ENCODE measurements at regions not wholly inside any gene's neighbourhood (a gene's known extent, or its start where the extent isn't known, plus 50 kb on each side); places are given as distances from the start of the nearest gene placed in this dataset.
"Not testable (repeated sequence)": the region's sequence is repeated elsewhere in the genome, so short reads cannot be mapped to it uniquely, and the experiment has no call there.

GRCh38 chr4:100042711-100043110, 92.6 kb upstream of the H2AZ1 start:
- Mint-ChIP-seq H3K27me3 (peaks cover 0 to 3% of the 10 kb centered on the region in 2 donors), H3K4me3 (no peak overlapping the region), H3K9me3 (peaks cover 5% of the 10 kb centered on the region), H3K27ac (no peak overlapping the region), H3K4me1 (ENCODE audit: low read depth in 2 of 2) (no peaks in the 10 kb centered on the region), H3K36me3 (no peaks in the 10 kb centered on the region)
- no peak for DNase-seq (ENCODE audit: low spot score)
- ATAC-seq: no peak

GRCh38 chr4:100042235-100042634, 92.2 kb upstream of the H2AZ1 start:
- ATAC-seq (peak in 1 of 2 donors; percentile 15), DNase-seq (ENCODE audit: low spot score) (no peak)
- no peak overlapping the region for H3K27ac Mint-ChIP-seq
- H3K36me3 Mint-ChIP-seq: no peaks in the 10 kb centered on the region
- no peaks in the 10 kb centered on the region for H3K4me1 Mint-ChIP-seq (ENCODE audit: low read depth in 2 of 2)
- peaks cover 5% of the 10 kb centered on the region for H3K9me3 Mint-ChIP-seq
- no peak overlapping the region for H3K4me3 Mint-ChIP-seq
- peaks cover 0 to 3% of the 10 kb centered on the region in 2 donors for H3K27me3 Mint-ChIP-seq

DNA sequence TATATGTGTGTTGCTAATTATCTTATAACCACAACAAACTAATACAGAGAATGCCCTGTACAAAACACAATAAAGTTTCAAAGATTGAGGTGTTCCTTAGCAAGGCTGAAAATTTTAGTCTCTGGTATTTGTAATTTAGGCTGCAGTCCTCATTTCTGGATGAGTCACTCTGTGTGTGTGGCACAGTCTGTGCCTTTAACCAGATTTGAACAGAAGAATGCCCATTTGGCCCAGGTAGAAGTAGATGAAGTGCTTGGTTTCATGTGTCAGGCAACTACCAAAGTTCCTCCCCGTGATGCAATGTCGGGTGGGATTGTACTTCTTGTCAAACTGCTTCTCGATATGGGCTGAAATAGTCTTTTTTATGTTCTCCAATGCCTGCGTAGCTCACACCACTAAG, 91.6 kb upstream of the H2AZ1 start:
- no peak for ATAC-seq
- DNase-seq (ENCODE audit: low spot score): no peak
- Mint-ChIP-seq H3K4me1 (ENCODE audit: low read depth in 2 of 2) (no peaks in the 10 kb centered on the region), H3K4me3 (no peak overlapping the region), H3K27me3 (peaks cover 0 to 3% of the 10 kb centered on the region in 2 donors), H3K36me3 (no peaks in the 10 kb centered on the region), H3K9me3 (peaks cover 7% of the 10 kb centered on the region), H3K27ac (no peak overlapping the region)

- Mint-ChIP-seq H3K27me3 (peaks cover 0 to 4% of the 10 kb centered on the region in 2 donors), H3K4me3 (no peak overlapping the region), H3K9me3 (peaks cover 4% of the 10 kb centered on the region), H3K36me3 (no peaks in the 10 kb centered on the region), H3K4me1 (ENCODE audit: low read depth in 2 of 2) (no peaks in the 10 kb centered on the region), H3K27ac (no peak overlapping the region)
- DNase-seq (ENCODE audit: low spot score): no peak
- no peak for ATAC-seq
Observed at GRCh38 chr4:100034023-100034664, 84.1 kb upstream of the H2AZ1 start.

DNA sequence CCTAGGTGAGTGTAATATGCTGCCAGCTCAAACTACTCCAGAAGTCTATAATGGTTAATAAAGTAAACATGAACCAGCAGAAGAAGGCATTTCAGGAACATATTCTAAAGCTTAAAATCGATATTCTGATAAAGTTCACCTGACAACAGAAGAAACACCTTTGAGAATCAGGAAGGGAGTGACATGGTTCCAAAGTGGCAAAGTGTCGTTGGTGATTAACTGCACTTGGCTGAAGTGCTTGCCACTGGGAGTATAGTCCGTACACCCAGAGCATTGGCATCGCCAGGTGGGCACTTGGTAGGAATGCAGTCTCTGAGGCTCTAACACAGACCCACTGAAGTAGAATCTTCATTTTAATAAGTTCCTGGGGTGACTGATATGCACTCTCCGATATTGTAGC, 76.0 kb upstream of the H2AZ1 start:
- DNase-seq (ENCODE audit: low spot score): no peak
- H3K9me3 Mint-ChIP-seq: no peaks in the 10 kb centered on the region
- no peak overlapping the region for H3K27ac Mint-ChIP-seq
- no peak overlapping the region for H3K4me3 Mint-ChIP-seq
- peaks cover 19 to 20% of the 10 kb centered on the region in 2 donors for H3K27me3 Mint-ChIP-seq
- no peaks in the 10 kb centered on the region for H3K4me1 Mint-ChIP-seq (ENCODE audit: low read depth in 2 of 2)
- no peaks in the 10 kb centered on the region for H3K36me3 Mint-ChIP-seq
- ATAC-seq: no peak

GRCh38 chr4:100023800-100024199, 73.7 kb upstream of the H2AZ1 start:
- Mint-ChIP-seq H3K4me1 (ENCODE audit: low read depth in 2 of 2) (no peaks in the 10 kb centered on the region), H3K36me3 (no peaks in the 10 kb centered on the region), H3K27ac (no peak overlapping the region), H3K4me3 (no peak overlapping the region), H3K27me3 (peaks cover 24 to 27% of the 10 kb centered on the region in 2 donors), H3K9me3 (no peaks in the 10 kb centered on the region)
- ATAC-seq (no peak), DNase-seq (ENCODE audit: low spot score) (no peak)

GRCh38 chr4:100022792-100023222, 72.7 kb upstream of the H2AZ1 start:
- Mint-ChIP-seq H3K36me3 (no peaks in the 10 kb centered on the region), H3K4me1 (ENCODE audit: low read depth in 2 of 2) (no peaks in the 10 kb centered on the region), H3K9me3 (no peaks in the 10 kb centered on the region), H3K27me3 (peaks cover 30 to 36% of the 10 kb centered on the region in 2 donors), H3K4me3 (no peak overlapping the region), H3K27ac (no peak overlapping the region)
- ATAC-seq: no peak
- no peak for DNase-seq (ENCODE audit: low spot score)

DNA sequence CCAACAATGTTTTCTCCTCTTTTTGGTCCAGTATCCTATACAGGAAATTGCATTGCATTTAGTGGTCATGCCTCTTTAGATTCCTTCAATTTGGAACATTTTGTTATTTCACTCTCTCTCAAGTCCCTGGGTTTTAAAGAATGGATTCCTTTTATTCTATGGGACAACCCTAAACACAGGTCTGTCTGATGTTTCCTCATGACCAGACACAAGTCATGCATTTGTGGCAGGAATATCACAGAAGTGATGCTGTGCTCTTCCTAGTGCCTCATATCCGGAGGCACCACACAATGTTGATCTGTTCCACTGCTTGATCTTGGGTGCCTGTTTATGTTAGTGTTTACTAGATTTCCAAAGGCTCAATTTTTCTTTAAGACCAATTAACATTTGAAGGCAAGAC, 69.7 kb upstream of the H2AZ1 start:
- peaks cover 33 to 37% of the 10 kb centered on the region in 2 donors for H3K27me3 Mint-ChIP-seq
- no peaks in the 10 kb centered on the region for H3K9me3 Mint-ChIP-seq
- no peak overlapping the region for H3K4me3 Mint-ChIP-seq
- DNase-seq (ENCODE audit: low spot score): no peak
- H3K4me1 Mint-ChIP-seq (ENCODE audit: low read depth in 2 of 2): no peaks in the 10 kb centered on the region
- H3K36me3 Mint-ChIP-seq: no peaks in the 10 kb centered on the region
- ATAC-seq: no peak
- H3K27ac Mint-ChIP-seq: no peak overlapping the region

- no peaks in the 10 kb centered on the region for H3K36me3 Mint-ChIP-seq
- no peak for DNase-seq (ENCODE audit: low spot score)
- H3K4me1 Mint-ChIP-seq (ENCODE audit: low read depth in 2 of 2): no peaks in the 10 kb centered on the region
- no peak overlapping the region for H3K4me3 Mint-ChIP-seq
- no peak overlapping the region for H3K27ac Mint-ChIP-seq
- H3K9me3 Mint-ChIP-seq: no peaks in the 10 kb centered on the region
- ATAC-seq: peak in 1 of 2 donors; percentile 53
- H3K27me3 Mint-ChIP-seq: peaks cover 21 to 33% of the 10 kb centered on the region in 2 donors
Observed at GRCh38 chr4:100017637-100018310, 67.7 kb upstream of the H2AZ1 start.

DNA sequence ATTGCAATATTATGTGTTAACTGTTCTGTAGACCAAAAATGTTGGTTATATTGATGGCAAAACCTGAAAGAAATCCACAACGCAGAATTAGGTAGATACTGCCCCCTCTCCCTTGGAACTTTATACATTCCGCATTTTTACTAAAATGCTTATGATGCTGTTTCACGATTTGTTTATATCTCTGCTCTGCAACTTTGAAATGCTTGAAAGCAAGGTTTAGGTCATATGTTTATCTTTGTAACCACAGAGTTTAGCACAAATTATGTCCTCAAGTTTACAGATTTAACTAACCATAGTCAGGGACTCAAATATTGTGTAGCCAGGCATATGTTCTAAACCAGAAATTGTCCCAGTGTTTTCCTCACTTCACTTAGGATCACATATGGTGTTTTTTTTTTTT, 66.1 kb upstream of the H2AZ1 start:
- Mint-ChIP-seq H3K4me1 (ENCODE audit: low read depth in 2 of 2) (no peaks in the 10 kb centered on the region), H3K9me3 (no peaks in the 10 kb centered on the region), H3K27ac (no peak overlapping the region), H3K27me3 (peaks cover 14 to 19% of the 10 kb centered on the region in 2 donors), H3K4me3 (no peak overlapping the region), H3K36me3 (no peaks in the 10 kb centered on the region)
- no peak for ATAC-seq
- no peak for DNase-seq (ENCODE audit: low spot score)

GRCh38 chr4:100014616-100015015, 64.5 kb upstream of the H2AZ1 start:
- Mint-ChIP-seq H3K27ac (no peak overlapping the region), H3K27me3 (peaks cover 11 to 14% of the 10 kb centered on the region in 2 donors), H3K36me3 (no peaks in the 10 kb centered on the region), H3K9me3 (no peaks in the 10 kb centered on the region), H3K4me1 (ENCODE audit: low read depth in 2 of 2) (no peaks in the 10 kb centered on the region), H3K4me3 (no peak overlapping the region)
- ATAC-seq (no peak), DNase-seq (ENCODE audit: low spot score) (no peak)

DNA sequence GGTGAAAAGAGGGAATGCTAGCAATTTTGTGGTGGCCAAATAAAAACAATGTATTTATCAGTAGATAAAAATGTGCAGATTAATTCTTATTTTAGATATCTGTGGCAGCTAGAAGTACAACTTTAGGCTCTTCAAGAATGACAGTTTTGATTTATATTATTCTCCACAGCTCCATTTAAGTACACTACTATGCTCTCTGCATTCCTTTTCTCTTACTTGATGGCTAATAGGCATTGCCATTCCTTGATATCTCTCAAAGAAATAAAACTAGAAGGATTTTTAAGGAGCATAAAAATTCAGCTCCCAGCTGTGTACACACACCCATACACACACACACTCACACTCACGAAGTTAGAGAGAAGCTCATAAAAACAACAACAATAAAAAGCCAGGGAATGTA, 59.4 kb upstream of the H2AZ1 start:
- no peaks in the 10 kb centered on the region for H3K4me1 Mint-ChIP-seq (ENCODE audit: low read depth in 2 of 2)

DNA sequence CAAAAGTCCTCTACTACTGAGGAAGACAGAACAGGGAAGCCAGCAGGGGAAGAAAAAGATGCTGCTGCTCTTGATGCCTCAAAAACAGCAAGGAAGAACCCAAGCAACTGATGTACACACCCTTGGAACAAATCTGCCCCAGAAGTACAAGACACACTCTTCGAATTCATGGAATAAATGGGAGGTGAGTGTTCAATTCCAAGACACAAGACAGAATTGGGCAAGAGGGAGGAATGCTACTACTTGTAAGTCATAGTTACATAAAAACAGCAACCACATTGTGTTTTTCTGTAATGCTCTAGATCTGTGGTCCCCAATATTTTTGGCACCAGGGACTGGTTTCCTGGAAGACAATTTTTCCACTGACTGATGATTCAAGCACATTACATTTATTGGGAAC, 58.0 kb upstream of the H2AZ1 start:
- H3K36me3 Mint-ChIP-seq: no peaks in the 10 kb centered on the region
- no peak overlapping the region for H3K27ac Mint-ChIP-seq
- no peak for DNase-seq (ENCODE audit: low spot score)

More for the DNA sequence above, 59.4 kb upstream of the H2AZ1 start:
- H3K4me3 Mint-ChIP-seq: no peak overlapping the region
- no peak overlapping the region for H3K27ac Mint-ChIP-seq
- peaks cover 5 to 11% of the 10 kb centered on the region in 2 donors for H3K27me3 Mint-ChIP-seq
- ATAC-seq (no peak), DNase-seq (ENCODE audit: low spot score) (no peak)
- H3K9me3 Mint-ChIP-seq: no peaks in the 10 kb centered on the region
- H3K36me3 Mint-ChIP-seq: no peaks in the 10 kb centered on the region

DNA sequence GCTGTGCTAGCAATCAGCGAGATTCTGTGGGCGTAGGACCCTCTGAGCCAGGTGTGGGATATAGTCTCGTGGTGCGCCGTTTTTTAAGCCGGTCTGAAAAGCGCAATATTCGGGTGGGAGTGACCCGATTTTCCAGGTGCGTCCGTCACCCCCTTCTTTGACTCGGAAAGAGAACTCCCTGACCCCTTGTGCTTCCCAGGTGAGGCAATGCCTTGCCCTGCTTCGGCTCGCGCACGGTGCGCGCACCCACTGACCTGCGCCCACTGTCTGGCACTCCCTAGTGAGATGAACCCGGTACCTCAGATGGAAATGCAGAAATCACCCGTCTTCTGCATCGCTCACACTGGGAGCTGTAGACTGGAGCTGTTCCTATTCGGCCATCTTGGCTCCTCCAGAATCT, 56.1 kb upstream of the H2AZ1 start:
- H3K4me1 Mint-ChIP-seq (ENCODE audit: low read depth in 2 of 2); H3K27ac Mint-ChIP-seq; H3K4me3 Mint-ChIP-seq; DNase-seq (ENCODE audit: low spot score); H3K9me3 Mint-ChIP-seq; H3K36me3 Mint-ChIP-seq; ATAC-seq: not testable (repeated sequence)
- peaks cover 5 to 11% of the 10 kb centered on the region in 2 donors for H3K27me3 Mint-ChIP-seq

More for the DNA sequence above, 58.0 kb upstream of the H2AZ1 start:
- Mint-ChIP-seq H3K4me3 (no peak overlapping the region), H3K27me3 (peaks cover 5 to 11% of the 10 kb centered on the region in 2 donors), H3K9me3 (no peaks in the 10 kb centered on the region), H3K4me1 (ENCODE audit: low read depth in 2 of 2) (no peaks in the 10 kb centered on the region)
- no peak for ATAC-seq
